B cell (primary cell): ENCODE measurements at regions not wholly inside any gene's neighbourhood (a gene's known extent, or its start where the extent isn't known, plus 50 kb on each side); places are given as distances from the start of the nearest gene placed in this dataset.

ENCODE experiments used
- ATAC-seq: fragments of 200-7000 bp; cut with Tn5 transposase; one replicate; pipeline ENCODE4 v1.10.0; 2021; ENCODE audit warnings: low read depth, mild to moderate bottlenecking, moderate number of reproducible peaks, moderate library complexity
- CTCF ChIA-PET: fragments of 350-600 bp; sonication (Branson Sonifier 250); formaldehyde crosslinking; loops from one replicate; lab custom pipeline; 2021; ENCODE audit warnings: antibody characterized with exemption, inconsistent platforms; lab: Charles Lee
- POLR2A ChIA-PET: fragments of 350-600 bp; sonication (Branson Sonifier 250); formaldehyde crosslinking; loops from one replicate; lab custom pipeline; 2021; ENCODE audit warnings: antibody characterized with exemption; lab: Charles Lee
- DNase-seq: peaks from one replicate; pipeline ENCODE4 v3.0.0; 2013
- H2AFZ ChIP-seq: 2 replicates; pipeline ENCODE4 v1.6.1; 2012; ENCODE audit warnings: mild to moderate bottlenecking, low read depth, low read length; ENCODE audit not compliant: insufficient read depth, poor library complexity, severe bottlenecking
- H3K27ac ChIP-seq, 2 donors: 1 replicate in 1 of 2; 2 replicates in 1 of 2; pipeline ENCODE4 v1.5.1; 2012 to 2013; ENCODE audit warnings: low read length in 2 of 2, mild to moderate bottlenecking in 2 of 2, moderate library complexity in 1 of 2
- H3K27me3 ChIP-seq, 4 experiments: fragments of 200-600 bp in 1 of 4; sonication (generic) in 1 of 4; replicated peaks in 1 of 4; 1 replicate in 2 of 4; 2 replicates in 2 of 4; pipeline versions ENCODE4 v1.6.1 to v1.7.0; 2013 to 2016; ENCODE audit warnings: low read length in 3 of 4, mild to moderate bottlenecking in 2 of 4, mixed read lengths in 1 of 4, moderate library complexity in 1 of 4; ENCODE audit not compliant: insufficient read depth in 4 of 4, control insufficient read depth in 3 of 4; ENCODE audit errors: control extremely low read depth in 1 of 4
- H3K36me3 ChIP-seq, 2 experiments: replicated peaks in 1 of 2; 1 replicate in 1 of 2; 2 replicates in 1 of 2; pipeline versions ENCODE4 v1.6.1 to v1.7.1; 2013; ENCODE audit warnings: low read length in 1 of 2; ENCODE audit not compliant: insufficient read depth in 2 of 2, control insufficient read depth in 1 of 2; ENCODE audit errors: control extremely low read depth in 1 of 2, extremely low read depth in 1 of 2
- H3K4me1 ChIP-seq, 2 donors: fragments of 200-600 bp in 1 of 2; sonication (generic) in 1 of 2; 1 replicate in 1 of 2; 2 replicates in 1 of 2; pipeline versions ENCODE4 v1.5.1 to v1.6.1; 2013 to 2017; ENCODE audit warnings: low read length in 2 of 2; ENCODE audit not compliant: control insufficient read depth in 2 of 2, insufficient read depth in 2 of 2
- H3K4me2 ChIP-seq: replicated peaks from 2 replicates; pipeline ENCODE3; 2012; ENCODE audit warnings: mild to moderate bottlenecking, low read depth, low read length; ENCODE audit not compliant: poor library complexity, severe bottlenecking
- H3K4me3 ChIP-seq, 5 experiments: fragments of 200-600 bp in 1 of 5; sonication (generic) in 1 of 5; 1 replicate in 3 of 5; 2 replicates in 2 of 5; pipeline versions ENCODE4 v1.5.1 to v1.7.0; 2011 to 2016; ENCODE audit warnings: low read length in 4 of 5, mild to moderate bottlenecking in 4 of 5, low read depth in 2 of 5, control low read depth in 1 of 5, moderate library complexity in 1 of 5; ENCODE audit not compliant: insufficient read depth in 1 of 5; ENCODE audit errors: control extremely low read depth in 1 of 5, extremely low read depth in 1 of 5
- H3K79me2 ChIP-seq: fragments of 200-600 bp; sonication (generic); one replicate; pipeline ENCODE4 v1.6.0; 2016; ENCODE audit warnings: low read length; ENCODE audit not compliant: control insufficient read depth, insufficient read depth
- H3K9ac ChIP-seq: fragments of 200-600 bp; sonication (generic); 2 replicates; pipeline ENCODE4 v1.6.1; 2017; ENCODE audit warnings: mild to moderate bottlenecking, low read length, moderate library complexity
- H3K9me3 ChIP-seq, 3 donors: one replicate each; pipeline versions ENCODE4 v1.6.1 to v1.7.1; 2013; ENCODE audit warnings: low read length in 2 of 3; ENCODE audit not compliant: control insufficient read depth in 2 of 3, insufficient read depth in 1 of 3; ENCODE audit errors: control extremely low read depth in 1 of 3
- H4K20me1 ChIP-seq: 2 replicates; pipeline ENCODE4 v1.6.0; 2012; ENCODE audit warnings: mild to moderate bottlenecking, low read length; ENCODE audit not compliant: insufficient read depth, control insufficient read depth, poor library complexity, severe bottlenecking
- H3K27ac Mint-ChIP-seq: one replicate; pipeline ENCODE4 v1.8.0; 2021; ENCODE audit warnings: mixed read lengths
- H3K27me3 Mint-ChIP-seq: one replicate; pipeline ENCODE4 v1.8.0; 2021; ENCODE audit warnings: mixed read lengths
- H3K4me1 Mint-ChIP-seq: one replicate; pipeline ENCODE4 v1.8.0; 2021; ENCODE audit warnings: mixed read lengths
- H3K4me3 Mint-ChIP-seq: one replicate; pipeline ENCODE4 v1.8.0; 2021; ENCODE audit warnings: mixed read lengths
- H3K9me3 Mint-ChIP-seq: one replicate; pipeline ENCODE4 v1.8.0; 2022; ENCODE audit warnings: mixed read lengths; ENCODE audit not compliant: insufficient read depth
- EZH2 ChIP-seq: IDR thresholded peaks from 2 replicates; pipeline ENCODE4 v1.6.1; 2012; ENCODE audit warnings: borderline replicate concordance, low read depth, mild to moderate bottlenecking, moderate library complexity, low read length; ENCODE audit not compliant: insufficient read depth, poor library complexity, severe bottlenecking
- WGBS: methylation state at CpG from one replicate; pipeline ENCODE4 v1.1.5; 2013; ENCODE audit warnings: missing lambda C conversion rate; ENCODE audit not compliant: insufficient coverage; 5-methylcytosine and 5-hydroxymethylcytosine counted together
- intact Hi-C: fragments of 100-400 bp; cut with micrococcal nuclease; formaldehyde crosslinking; loops from one replicate; pipeline ENCODE4 v1.10.0; 2022
- TF ChIP-seq, protein P1 (sequence below): fragments of 200-600 bp; IDR thresholded peaks from one replicate; pipeline ENCODE4 v1.8.0; 2022; ENCODE audit warnings: antibody characterized with exemption, mild to moderate bottlenecking

DNA sequence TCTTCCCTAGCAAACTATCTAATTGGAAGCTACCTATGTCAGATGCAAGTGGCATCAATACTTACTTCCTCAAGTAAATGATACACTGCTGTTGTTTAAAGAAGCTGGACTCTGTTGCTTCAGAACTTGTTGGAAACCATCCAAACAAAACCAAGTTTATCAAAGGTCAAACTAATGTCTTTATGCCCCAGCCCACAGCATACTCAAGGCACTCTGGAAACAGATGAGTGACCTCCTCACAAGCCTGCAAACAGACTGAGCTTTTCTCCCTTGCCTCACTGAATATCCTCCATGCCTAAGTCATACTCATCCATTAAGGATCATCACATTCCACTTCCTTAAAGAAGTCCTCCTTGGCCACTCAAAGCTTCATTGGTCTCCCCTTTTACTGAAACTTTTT is 107.4 kb upstream of the ACP3 start:
- DNase-seq (no peak), ATAC-seq (no peak)
- Histone ChIP-seq H3K4me1 (no peaks in the 10 kb centered on the region), H3K4me3 (no peak overlapping the region), H3K79me2 (no peaks in the 10 kb centered on the region), H3K27me3 (no peaks in the 10 kb centered on the region), H3K9me3 (no peaks in the 10 kb centered on the region), H3K9ac (no peak overlapping the region), H3K36me3 (no peaks in the 10 kb centered on the region), H3K27ac (no peak overlapping the region), H3K4me2 (no peak overlapping the region), H4K20me1 (no peaks in the 10 kb centered on the region), H2AFZ (no peak overlapping the region)
- Mint-ChIP-seq H3K9me3 (no peaks in the 10 kb centered on the region), H3K4me1 (no peaks in the 10 kb centered on the region), H3K4me3 (no peak overlapping the region), H3K27ac (no peak overlapping the region), H3K27me3 (peaks cover 20% of the 10 kb centered on the region)
- intact Hi-C loops = no loop called here
- POLR2A ChIA-PET = no interaction called here
- TF ChIP-seq, protein P1, sequence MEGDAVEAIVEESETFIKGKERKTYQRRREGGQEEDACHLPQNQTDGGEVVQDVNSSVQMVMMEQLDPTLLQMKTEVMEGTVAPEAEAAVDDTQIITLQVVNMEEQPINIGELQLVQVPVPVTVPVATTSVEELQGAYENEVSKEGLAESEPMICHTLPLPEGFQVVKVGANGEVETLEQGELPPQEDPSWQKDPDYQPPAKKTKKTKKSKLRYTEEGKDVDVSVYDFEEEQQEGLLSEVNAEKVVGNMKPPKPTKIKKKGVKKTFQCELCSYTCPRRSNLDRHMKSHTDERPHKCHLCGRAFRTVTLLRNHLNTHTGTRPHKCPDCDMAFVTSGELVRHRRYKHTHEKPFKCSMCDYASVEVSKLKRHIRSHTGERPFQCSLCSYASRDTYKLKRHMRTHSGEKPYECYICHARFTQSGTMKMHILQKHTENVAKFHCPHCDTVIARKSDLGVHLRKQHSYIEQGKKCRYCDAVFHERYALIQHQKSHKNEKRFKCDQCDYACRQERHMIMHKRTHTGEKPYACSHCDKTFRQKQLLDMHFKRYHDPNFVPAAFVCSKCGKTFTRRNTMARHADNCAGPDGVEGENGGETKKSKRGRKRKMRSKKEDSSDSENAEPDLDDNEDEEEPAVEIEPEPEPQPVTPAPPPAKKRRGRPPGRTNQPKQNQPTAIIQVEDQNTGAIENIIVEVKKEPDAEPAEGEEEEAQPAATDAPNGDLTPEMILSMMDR = no peak
- no peak for TF ChIP-seq EZH2
- CTCF ChIA-PET = no interaction called here

DNA sequence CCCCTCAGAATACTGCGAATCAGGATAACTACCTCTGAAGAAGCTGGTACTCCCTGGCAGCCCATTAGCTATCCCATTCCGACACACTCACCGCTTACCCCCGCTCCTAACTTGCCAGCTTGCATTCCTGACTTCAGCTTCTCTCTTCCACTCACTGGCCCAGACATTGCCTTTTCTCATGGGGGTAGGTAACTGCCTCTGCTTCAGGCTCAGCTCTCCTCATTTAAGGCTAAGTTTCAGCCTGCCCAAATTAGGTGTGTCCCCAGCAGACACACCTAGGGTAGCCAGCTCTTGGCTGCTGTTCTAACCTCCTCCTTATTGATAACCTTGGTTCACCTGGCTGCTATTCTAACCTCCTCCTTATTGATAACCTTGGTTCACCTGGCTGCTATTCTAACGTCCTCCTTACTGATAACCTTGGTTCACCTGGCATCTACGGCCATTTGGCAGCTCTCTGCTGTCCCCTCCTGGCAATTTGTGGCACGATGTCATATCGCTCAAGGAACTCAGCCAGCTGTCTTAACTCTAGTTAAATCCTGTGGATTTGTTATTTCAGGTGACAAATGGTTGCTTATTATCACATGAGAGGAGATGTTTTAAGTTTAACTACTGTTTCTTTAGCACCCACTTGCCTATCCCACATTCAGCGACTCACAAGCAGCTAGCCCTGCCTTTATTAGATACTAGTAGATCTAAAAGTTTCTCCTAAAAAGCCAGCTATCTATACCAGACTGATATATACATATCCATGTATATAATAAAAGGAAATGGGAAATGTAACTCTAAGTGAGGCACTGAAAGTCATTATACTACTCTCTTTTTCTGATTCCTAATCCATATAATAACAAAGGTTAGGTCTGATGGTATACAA is 106.5 kb upstream of the ACP3 start:
- ChIA-PET POLR2A (no interaction called here), CTCF (interaction anchor here (1.0 kb wide), 1 partner anchor 11 kb away, joined by 3 read pairs; no protein-coding TSS in a partner anchor)
- Histone ChIP-seq H3K4me3 (no peak overlapping the region), H3K79me2 (no peaks in the 10 kb centered on the region), H3K27ac (no peak overlapping the region), H3K27me3 (no peaks in the 10 kb centered on the region), H4K20me1 (no peaks in the 10 kb centered on the region), H2AFZ (no peak overlapping the region), H3K9ac (no peak overlapping the region), H3K36me3 (no peaks in the 10 kb centered on the region), H3K9me3 (no peaks in the 10 kb centered on the region), H3K4me1 (no peaks in the 10 kb centered on the region), H3K4me2 (no peak overlapping the region)
- intact Hi-C loops = no loop called here
- Mint-ChIP-seq H3K27ac (no peak overlapping the region), H3K9me3 (no peaks in the 10 kb centered on the region), H3K4me1 (no peaks in the 10 kb centered on the region), H3K4me3 (no peak overlapping the region), H3K27me3 (peaks cover 20% of the 10 kb centered on the region)
- TF ChIP-seq EZH2 = no peak
- TF ChIP-seq, protein P1 = no peak
- DNase-seq (no peak), ATAC-seq (no peak)
- 58% methylated on average over 8 of the region's 9 CpGs for WGBS
